GM19351 (cell line): ENCODE measurements at regions not wholly inside any gene's neighbourhood (a gene's known extent, or its start where the extent isn't known, plus 50 kb on each side); places are given as distances from the start of the nearest gene placed in this dataset.
"Not testable (repeated sequence)": the region's sequence is repeated elsewhere in the genome, so short reads cannot be mapped to it uniquely, and the experiment has no call there.

Experiments
- ATAC-seq: cut with Tn5 transposase; IDR thresholded peaks from one replicate; pipeline ENCODE4 v1.9.1; 2021; ENCODE audit warnings: mild to moderate bottlenecking, moderate library complexity; ENCODE audit not compliant: unreplicated experiment

- no peak for ATAC-seq
These were observed 595.2 kb upstream of the CDH11 start for GRCh38 chr16:65716737-65717700.

GRCh38 chr16:65713181-65713808, 591.4 kb upstream of the CDH11 start:
- no peak for ATAC-seq

- ATAC-seq = no peak
These were observed 588.2 kb upstream of the CDH11 start for GRCh38 chr16:65710107-65710506.

- no peak for ATAC-seq
These were observed 583.0 kb upstream of the CDH11 start for GRCh38 chr16:65704866-65705265.

- ATAC-seq = no peak
These were observed 581.0 kb upstream of the CDH11 start for GRCh38 chr16:65702707-65703402.

GRCh38 chr16:65700596-65700995, 578.7 kb upstream of the CDH11 start:
- ATAC-seq = no peak

- ATAC-seq = no peak
These were observed 577.0 kb upstream of the CDH11 start for GRCh38 chr16:65698791-65699321.

- no peak for ATAC-seq
These were observed 575.7 kb upstream of the CDH11 start for GRCh38 chr16:65697521-65697920.

GRCh38 chr16:65697065-65697464, 575.2 kb upstream of the CDH11 start:
- no peak for ATAC-seq

GRCh38 chr16:65691846-65692245, 570.0 kb upstream of the CDH11 start:
- not testable (repeated sequence) for ATAC-seq

GRCh38 chr16:65689726-65690125, 567.9 kb upstream of the CDH11 start:
- no peak for ATAC-seq

GRCh38 chr16:65688301-65688700, 566.4 kb upstream of the CDH11 start:
- ATAC-seq = no peak

GRCh38 chr16:65684230-65684629, 562.4 kb upstream of the CDH11 start:
- ATAC-seq = no peak

GRCh38 chr16:65681406-65681805, 559.5 kb upstream of the CDH11 start:
- ATAC-seq = no peak

GRCh38 chr16:65679785-65680184, 557.9 kb upstream of the CDH11 start:
- no peak for ATAC-seq

- no peak for ATAC-seq
These were observed 553.3 kb upstream of the CDH11 start for GRCh38 chr16:65675161-65675560.

GRCh38 chr16:65672960-65673359, 551.1 kb upstream of the CDH11 start:
- ATAC-seq = no peak

- ATAC-seq = no peak
These were observed 549.2 kb upstream of the CDH11 start for GRCh38 chr16:65671071-65671470.

GRCh38 chr16:65668064-65668595, 546.3 kb upstream of the CDH11 start:
- no peak for ATAC-seq

- ATAC-seq = no peak
These were observed 545.2 kb upstream of the CDH11 start for GRCh38 chr16:65667011-65667578.
